Stimulated activated CD4-positive, alpha-beta T cell treated with anti-CD3 and anti-CD28 coated beads, Interleukin-1b, Interleukin-23, amount 100 ng/mL, for 48 hours (primary cell): ENCODE measurements at regions not wholly inside any gene's neighbourhood (a gene's known extent, or its start where the extent isn't known, plus 50 kb on each side); places are given as distances from the start of the nearest gene placed in this dataset.
"Not testable (repeated sequence)": the region's sequence is repeated elsewhere in the genome, so short reads cannot be mapped to it uniquely, and the experiment has no call there.

Source experiments
- DNase-seq: peaks from one replicate; pipeline ENCODE4 v3.0.0-alpha.2; 2020

DNA sequence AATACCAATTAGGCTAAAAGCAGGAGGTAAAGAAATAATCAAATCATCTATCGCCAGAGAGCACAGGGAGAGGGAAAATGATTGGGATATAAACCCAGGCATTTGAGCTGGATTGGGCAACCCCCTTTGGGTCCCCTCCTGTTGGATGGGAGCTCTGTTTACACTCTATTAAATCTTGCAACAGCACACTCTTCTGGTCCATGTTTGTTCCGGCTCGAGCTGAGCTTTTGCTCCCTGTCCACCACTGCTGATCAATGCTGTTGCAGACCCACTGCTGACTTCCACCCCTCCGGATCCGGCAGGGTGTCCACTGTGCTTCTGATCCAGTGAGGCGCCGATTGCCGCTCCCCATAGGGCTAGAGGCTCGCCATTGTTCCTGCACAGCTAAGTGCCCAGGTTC is 493.8 kb downstream of the MATN1 start:
- DNase-seq: no peak

DNA sequence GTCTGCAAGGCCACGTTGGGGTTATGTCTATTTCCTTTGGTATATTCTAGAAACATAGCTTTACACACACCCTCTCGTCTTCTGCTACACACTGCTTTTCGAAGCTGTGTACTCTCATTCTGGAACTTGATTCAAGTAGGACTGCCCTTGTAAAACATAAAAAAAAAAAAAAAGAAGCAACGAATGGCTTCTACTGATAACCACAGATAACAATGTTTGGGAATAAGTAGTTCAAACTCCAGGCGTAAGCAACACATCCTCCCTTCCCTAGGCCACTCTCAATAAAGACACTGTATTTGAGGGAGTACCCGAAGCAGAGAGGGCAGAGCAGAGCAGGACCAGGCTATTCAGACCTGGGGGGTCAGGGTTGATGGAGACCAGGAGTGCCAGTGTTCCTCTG is 496.7 kb downstream of the MATN1 start:
- DNase-seq: no peak

DNA sequence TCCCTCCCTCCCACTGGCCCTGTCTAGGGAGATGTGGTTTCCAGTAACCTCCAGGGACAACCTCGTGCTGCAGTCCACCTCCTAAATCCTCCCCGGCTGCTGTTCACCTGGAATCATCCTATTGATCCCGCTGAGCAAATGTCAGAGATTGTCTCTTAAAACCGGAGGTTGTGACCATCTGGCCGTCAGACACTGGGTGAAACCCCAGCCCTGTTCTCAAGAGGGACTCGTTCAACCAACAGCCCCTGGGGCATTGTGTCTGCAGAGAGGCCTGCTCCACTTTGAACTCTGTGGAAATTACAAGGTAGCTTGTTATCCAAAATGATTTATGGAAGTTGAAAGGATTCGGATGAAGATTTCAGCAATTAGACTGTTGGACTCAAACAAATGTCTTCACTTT is 498.0 kb downstream of the MATN1 start:
- DNase-seq: no peak

DNA sequence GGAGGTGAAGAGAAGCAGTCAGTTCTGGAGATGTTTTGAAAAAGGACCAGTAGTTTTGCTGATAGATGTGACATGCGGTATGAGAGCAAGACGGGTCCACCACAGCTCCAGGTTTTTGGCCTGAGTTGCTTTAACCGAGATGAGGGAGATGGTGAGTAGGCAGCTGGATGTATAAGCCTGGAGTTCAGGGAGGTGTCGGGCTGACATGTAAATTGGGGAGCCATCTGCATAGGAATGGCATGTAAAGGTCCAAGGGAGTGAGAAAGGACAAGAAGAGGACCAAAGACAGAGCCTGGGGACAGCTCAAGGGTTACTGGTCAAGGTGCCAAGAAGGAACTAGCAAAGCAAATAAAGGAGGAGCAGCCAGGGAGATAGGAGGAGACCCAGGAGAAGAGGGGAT is 503.7 kb downstream of the MATN1 start:
- no peak for DNase-seq

DNA sequence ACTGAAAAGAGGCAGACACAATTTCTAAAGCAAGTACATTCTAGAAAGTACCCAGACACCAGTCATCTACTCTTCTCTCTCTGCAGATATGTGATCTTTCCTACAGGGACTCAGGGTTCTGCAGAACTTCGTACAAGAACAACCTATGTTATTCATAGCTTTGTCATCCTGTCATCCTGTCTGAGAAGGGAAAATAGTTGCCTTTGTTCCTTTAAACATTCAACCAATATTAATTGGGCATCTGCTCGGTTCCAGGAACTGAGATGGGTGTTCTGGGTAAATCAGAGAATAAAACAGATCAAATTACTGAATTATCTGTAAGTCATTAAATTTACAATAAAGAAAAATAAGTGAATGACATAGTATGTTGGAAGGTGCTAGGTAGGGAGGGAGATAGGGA is 504.9 kb downstream of the MATN1 start:
- DNase-seq: no peak

DNA sequence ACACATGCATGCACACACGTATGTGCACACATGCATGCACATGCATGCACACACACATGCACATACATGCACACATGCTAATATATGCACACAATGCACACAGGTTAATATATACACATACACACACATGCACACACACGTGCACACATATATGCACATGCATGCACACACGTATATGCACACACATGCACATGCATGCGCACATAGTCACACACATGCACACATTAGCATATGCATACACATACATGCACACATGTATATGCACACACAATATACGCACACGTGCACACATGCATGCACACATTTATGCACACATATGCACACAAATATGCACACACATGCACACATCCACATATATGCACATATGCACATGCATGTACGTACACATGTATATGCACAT is 506.8 kb downstream of the MATN1 start:
- DNase-seq: no peak

DNA sequence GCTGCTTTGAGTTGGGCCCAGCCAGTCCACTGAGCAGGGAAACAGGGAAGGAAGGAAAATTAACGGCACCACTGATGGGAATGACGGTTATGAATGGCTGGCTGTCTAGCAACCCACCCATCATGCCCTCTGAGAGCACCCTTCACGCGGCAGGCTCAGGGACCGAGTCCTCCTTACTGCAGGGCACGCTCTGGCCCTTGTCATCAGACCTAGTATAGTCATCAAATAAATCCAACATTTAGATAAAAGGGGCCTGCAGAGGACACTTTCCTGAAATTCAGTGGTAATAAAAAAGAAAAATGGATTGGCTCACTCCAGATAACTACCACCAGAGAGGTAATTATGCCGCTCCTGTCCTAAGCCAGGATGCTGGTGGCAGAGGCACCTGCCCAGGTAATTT is 509.4 kb downstream of the MATN1 start:
- no peak for DNase-seq

DNA sequence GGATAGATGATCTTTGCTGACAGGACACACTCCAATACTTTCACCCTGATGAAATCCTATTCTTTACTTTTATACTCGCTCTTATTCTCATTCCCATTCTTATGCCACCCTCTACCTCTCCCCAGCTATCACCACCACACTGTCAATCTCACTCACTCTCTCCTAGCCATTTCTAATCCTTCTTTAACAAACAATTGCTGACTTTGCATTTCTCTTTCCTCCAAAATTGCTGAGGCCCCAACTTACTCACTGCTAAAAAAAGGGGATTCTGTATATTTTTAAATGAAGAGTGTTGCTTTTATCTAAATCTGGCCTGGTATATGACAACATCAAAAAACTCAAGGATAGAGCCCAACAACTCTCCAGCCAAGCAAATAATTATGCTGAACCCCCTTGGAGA is 515.4 kb downstream of the MATN1 start:
- not testable (repeated sequence) for DNase-seq

DNA sequence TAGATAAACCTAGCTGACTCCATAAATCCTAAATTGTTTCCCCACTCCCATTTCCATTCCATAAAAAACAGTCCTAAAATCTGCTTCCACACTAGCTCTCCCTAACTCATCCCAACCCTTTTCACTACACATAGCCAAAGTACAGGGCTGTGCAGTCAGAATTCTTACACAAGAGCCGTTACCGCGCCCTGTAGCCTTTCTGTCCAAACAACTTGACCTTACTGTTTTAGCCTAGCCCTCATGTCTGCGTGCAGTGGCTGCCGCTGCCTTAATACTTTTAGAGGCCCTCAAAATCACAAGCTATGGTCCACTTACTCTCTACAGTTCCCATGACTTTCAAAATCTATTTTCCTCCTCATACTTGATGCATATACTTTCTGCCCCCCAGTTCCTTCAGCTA is 516.8 kb downstream of the MATN1 start:
- DNase-seq: not testable (repeated sequence)

DNA sequence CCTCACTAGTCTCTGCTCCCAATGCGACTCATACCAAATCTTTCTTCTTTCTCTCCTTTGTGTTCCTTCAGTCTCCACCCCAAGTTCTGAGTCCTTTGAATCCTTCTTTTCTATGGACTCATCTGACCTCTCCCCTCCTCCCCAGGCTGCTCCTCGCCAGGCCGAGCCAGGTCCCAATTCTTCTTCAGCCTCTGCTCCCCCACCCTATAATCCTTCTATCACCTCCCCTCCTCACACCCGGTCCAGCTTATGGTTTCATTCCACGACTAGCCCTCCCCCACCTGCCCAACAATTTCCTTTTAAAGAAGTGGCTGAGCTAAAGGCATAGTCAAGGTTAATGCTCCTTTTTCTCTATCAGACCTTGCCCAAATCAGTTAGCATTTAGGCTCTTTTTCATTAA is 518.5 kb downstream of the MATN1 start:
- not testable (repeated sequence) for DNase-seq

DNA sequence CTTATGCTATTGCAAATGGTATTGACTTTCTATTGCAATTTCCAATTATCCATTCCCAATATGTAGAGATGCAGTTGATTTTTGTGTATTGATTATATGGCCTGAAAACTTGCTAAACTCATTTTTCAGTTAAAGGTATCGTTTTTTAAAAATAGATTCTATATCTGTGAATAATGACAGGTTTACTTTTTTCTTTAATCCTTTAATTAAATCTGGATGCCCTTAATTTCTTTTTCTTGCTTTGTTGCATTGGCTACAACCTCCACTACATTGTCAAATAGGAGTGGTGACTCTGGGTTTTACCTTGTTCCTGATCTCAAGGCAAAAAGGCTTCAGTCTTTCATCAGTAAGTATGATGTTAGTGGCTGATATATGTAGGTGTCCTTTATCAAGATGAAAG is 522.4 kb downstream of the MATN1 start:
- DNase-seq: no peak

DNA sequence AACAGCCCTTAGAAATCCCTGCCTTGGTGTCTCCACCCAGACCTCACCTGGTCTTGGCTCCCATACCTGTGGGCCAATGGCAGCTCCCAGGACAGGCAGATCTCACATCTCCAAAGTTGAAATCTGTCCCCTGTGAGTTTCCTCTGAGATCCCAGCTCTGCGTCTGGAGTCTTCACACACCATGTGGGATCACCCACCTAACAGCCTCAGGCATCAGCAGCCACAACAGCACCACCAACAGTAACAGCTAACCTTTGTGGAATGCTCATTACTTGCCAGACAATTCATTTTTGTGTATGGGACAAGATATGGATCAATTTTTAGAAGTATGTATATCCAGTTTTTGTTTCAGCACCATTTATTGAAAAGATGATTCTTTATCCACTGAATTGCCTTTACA is 523.2 kb downstream of the MATN1 start:
- no peak for DNase-seq

DNA sequence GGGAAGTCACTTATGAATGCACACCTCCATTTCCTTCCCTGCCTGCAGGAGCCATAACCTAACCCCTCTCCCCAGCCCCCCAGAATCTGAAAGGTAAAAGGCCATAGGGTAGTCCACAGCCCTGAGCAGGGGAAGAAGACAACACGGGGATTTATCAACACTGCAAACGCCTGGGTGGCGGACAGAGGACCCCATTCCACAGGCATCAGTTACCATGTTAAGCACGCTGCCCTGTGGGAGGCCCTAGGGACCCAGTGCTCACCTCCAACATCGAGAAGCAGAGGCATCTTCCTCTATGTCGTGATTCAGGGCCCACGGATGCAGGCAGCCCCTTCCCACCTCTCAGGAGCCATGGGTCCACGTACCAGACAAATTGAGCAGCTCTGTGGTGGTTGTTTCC is 523.8 kb downstream of the MATN1 start:
- DNase-seq: no peak

DNA sequence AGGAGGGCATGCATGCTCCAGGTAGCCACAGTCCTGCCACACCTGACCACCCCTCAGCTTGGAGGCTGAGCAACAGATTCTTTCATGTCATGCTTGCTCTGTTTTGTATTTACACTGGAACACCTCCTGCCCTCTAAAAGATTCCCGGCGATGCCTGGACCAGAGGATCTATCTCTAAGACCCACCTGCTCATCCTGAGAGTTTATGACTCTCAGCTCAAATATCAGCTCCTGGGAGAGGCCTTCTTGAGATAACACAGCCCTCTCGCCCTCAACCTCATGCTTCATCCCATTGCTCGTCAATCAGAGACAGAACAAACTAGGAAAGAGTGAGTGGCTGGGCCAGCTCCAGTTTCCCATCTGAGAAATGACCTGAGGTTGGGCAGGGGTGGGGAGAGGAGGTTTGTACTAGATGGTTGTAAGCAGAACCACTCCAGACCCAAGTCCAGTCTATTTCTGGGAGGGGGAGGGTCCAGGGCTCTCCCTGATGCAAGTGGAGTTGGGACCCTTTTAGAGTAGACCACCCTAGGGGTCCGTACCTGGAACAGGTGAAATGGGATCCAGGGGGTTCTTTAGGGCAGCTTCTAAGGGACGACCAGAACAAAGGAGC is 524.5 kb downstream of the MATN1 start:
- no peak for DNase-seq

DNA sequence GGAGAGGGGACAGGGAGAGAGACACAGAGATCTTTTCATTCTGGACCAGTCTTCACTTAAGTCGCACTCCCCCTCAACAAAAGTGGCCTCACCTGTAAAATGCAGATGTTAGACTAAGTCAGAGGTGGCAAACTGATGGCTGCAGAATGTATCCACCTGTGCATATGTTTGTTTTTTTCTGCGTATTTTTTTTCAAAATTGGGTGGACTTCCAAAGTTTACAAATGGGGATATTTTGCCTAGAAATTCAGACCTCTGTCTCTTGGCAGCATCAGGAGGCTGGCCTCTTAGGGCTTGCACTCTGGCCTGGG is 525.0 kb downstream of the MATN1 start:
- DNase-seq: no peak

DNA sequence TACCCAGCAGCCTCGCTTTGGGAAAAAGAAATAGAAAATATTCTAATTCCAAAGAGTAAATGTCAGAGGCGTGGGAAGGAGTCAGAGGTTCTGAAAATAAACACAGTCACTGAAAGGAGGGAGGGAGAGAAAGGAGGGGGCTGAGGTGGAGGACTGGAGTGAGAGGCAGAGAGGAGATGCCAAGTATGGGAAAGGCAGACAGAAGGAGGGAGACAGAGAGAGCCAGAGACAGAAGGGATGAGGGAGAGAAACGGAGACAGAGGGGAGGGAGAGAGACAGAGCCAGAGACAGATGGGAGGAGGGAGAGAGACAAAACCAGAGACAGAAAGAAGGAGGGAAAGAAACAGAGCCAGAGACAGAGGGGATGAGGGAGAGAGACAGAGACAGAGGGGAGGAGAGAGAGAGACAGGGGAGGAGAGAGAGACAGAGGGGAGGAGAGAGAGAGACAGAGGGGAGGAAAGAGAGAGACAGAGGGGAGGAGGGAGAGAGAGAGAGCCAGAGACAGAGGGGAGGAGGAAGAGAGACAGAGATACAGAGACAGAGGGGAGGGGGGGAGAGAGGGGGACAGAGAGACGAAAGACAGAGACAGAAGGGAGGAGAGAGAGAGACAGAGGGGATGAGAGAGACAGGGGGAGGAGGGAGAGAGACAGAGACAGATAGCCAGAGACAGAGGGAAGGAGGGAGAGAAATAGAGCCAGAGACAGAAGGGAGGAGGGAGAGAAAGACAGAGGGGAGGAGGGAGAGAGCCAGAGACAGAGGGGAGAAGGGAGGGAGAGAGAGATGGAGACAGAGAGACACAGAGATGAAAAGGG is 525.5 kb downstream of the MATN1 start:
- no peak for DNase-seq

DNA sequence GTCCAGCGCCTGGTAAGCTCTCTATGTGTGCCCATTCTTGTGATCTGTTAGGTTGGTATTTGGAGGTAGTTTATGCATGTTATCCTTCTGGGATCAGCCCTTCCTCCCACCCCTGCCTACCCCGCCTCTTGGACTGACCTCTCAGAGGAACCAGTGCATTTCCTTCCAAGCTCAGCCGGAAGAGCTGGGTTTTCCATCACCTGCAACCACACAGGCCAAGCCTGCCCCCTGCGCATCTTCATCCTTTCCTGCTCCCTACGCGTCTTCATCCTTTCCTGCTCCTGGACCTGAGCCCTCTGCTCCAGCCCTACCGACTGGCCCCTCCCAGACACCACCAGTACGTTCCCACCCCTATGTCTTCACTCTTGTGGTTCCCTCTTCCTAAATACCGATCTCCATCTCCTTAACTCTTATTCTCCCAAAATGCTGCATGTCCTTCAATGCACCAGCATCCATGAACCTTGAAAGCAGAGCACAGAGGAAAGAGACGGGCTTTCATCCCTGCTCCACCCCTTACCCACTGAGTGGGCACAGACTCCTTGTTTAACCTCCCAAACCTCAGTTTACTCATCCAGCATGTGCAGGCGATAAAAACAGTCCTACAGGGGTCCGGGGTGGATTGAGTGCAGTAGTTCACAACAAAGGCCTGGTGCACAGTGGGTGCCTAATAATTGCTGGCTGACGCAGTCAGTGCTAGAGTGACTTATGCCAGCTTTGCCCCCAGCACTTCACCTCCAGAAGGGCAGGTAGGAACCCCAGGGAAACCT is 526.3 kb downstream of the MATN1 start:
- DNase-seq: no peak

DNA sequence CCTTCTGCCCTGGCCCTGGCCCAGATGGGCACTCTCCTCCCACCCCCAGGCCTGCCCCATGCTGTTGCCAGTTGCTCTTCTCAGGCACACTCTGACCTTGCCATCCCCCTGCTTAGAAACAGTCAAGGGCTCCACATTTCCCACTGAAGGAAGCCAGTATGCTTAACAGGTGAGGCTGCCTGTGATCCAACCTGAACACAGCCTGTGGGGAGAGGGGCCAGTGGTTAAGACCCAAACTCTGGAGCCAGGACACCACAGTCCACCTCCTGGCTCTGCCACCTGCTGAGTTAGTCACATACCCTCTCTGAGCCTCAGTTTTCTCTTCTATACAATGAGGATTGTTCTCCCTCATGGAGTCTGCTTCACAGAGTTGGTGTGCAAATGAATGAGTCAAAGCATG is 526.9 kb downstream of the MATN1 start:
- DNase-seq: no peak

DNA sequence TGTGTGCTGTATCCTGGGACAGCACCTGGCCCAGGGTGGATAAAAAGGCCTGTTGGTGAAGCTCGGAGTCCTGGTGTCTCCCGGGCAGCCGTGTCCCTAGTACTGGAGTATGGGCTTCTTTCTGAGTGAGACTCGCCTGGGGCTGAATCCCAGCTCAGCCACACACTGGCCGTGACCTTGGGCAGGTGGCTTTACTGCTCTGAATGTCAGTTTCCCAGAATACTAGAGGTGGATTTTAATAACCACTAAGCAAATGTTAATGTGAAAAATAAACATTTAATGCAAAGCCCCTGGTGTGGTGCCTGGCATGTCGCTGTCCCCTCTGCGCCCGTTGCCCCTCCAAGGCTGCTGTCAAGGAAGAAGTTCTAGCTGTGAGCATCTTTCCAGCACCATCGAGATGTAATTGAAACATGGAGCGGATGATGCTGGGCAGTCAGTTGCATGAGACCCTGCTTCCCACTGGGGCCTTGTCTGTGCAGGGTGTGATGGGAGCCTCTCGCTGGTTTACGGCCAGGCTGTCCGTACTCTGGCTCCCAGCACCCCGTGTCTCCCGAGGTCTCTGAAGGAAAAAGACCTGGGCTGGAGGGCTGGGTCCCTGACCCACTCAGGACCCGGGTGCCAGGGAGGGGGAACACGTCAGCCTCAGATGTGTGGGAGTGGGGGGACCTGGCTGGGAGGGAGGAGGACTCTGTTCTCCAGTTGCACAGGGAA is 527.8 kb downstream of the MATN1 start:
- no peak for DNase-seq

DNA sequence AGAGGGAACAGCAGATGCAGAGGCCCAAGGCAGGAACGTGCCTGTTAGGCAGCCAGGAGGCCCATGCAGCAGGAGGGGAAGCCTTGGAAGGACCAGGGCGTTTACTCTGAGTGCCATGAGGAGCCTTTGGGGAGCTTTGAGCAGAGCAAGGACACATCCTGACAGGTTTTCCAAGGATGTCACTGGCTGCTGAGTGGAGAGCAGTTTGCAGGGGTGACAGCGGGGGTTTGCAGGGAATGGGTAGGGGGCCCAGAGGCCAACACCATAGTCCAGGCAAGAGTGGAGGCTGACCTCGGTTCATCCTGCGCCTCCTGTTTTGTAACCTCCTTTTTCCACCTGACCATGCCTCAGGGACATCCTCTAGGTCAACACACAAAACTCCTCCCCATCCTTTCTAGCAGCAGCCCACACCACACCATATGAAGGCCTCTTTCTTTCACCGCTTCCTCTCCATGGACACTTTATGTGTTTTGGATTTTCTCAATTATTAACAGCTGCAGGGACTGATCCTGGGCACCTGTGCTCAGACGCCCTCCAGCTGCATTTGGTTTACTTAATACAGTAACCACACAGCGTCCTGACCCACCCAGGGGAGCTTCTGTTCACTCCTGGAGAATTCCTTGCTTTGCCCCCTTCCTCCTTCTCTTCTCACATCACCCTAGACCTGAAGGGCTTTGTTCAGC is 528.5 kb downstream of the MATN1 start:
- no peak for DNase-seq

DNA sequence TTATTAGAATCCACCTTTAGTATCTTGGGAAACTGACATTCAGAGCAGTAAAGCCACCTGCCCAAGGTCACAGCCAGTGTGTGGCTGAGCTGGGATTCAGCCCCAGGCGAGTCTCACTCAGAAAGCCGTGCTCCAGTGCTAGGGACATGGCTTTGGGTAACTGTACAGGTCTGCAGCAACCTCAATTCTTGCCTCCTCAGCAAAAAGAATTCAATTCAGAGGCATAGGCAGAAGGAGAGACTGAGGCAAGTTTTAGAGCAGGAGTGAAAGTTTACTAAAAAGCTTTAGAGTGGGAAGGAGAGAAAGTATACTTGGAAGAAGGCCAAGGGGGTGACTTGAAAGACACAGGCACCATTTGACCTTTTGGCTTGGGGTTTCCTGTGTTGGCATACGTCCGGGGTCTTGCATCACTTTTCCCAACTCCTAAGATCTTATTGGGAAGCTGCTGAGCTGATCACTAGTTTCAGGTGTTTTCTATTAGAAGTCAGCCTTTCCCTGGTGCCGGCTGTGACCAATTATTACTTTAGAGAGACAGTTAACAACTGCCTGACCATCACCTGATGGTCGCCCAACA is 529.3 kb downstream of the MATN1 start:
- DNase-seq: no peak

DNA sequence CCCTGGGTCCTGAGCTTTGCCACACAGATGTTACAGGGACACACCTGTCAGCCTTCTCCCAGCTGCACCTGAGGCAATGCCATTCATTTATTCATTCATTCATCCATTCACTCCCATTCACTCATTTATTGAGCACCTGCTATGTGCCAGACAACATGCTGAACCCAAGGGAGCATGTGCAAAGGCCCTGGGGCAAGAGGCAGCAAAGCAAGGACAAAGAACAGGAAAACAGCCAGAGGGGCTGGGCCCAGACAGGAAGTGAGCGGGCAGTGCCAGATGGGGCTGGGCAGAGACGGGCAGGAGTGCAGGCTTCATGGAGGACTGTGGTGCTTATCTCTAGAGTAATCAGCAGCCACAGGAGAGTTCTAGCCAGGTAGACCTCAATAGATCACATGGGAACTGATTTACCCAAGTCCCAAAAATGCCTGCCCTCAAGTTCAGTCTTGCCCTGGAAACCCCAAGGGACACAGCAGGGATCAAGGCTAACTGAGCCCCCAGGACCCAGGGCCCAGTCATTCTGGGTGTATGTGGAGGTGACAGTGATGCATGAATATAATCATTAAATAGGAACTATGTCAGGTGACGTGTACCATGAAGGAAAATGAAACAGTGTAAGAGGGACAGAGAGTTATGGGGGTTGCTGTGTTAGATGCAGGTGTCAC is 530.3 kb downstream of the MATN1 start:
- DNase-seq: no peak
